Stimulated activated naive CD8-positive, alpha-beta T cell treated with anti-CD3 and anti-CD28 coated beads, Interleukin-15, Interleukin-2, amounts not matched to agents 100 ng/mL and 50 ng/mL, for 24 hours (primary cell): ENCODE measurements at regions not wholly inside any gene's neighbourhood (a gene's known extent, or its start where the extent isn't known, plus 50 kb on each side); places are given as distances from the start of the nearest gene placed in this dataset.
"Not testable (repeated sequence)": the region's sequence is repeated elsewhere in the genome, so short reads cannot be mapped to it uniquely, and the experiment has no call there.

Source experiments
- H3K27ac Mint-ChIP-seq: one replicate; pipeline ENCODE4 v1.8.0; 2021; ENCODE audit warnings: mild to moderate bottlenecking, mixed read lengths
- H3K27me3 Mint-ChIP-seq: one replicate; pipeline ENCODE4 v1.8.0; 2021; ENCODE audit warnings: mixed read lengths
- H3K36me3 Mint-ChIP-seq: one replicate; pipeline ENCODE4 v1.8.0; 2021; ENCODE audit warnings: low read depth, mixed read lengths
- H3K4me1 Mint-ChIP-seq: one replicate; pipeline ENCODE4 v1.8.0; 2021; ENCODE audit warnings: low read depth, mixed read lengths
- H3K4me3 Mint-ChIP-seq: one replicate; pipeline ENCODE4 v1.8.0; 2021; ENCODE audit warnings: mild to moderate bottlenecking, mixed read lengths
- H3K9me3 Mint-ChIP-seq: one replicate; pipeline ENCODE4 v1.8.0; 2021; ENCODE audit warnings: mixed read lengths

DNA sequence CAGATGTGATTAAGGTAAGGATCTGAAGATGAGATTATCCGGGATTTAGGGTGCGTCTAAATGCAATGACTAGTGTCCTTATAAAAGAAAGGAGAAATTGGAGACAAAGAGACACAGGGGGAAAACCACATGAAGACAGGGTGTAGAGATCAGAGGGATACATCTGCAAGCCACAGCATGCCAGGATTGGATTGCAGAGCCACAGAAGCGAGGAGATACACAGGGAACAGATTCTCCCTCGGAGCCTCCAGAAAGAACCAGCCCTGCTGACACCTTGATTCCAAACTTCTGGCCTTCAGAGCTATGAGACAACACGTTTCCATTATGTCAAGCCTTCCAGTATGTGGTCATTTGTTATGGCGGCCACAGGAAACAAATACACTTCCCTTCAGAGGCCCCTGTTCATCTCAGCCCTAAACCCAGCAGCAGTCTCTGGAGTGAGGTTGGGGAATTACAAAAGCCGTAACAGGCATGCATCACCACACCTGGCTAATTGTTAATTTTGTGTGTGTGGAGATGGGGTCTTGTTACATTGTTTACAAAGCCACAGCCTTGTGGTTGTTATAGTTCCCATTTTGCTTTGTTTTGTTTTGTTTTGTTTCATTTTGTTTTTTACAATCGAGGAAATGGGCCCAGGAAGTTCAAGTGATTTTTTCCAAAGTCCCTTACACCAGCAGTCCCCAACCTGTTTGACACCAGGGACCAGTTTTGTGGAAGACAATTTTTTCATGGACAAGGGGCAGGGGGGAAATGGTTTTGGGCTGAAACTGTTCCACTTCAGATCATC is 51.6 kb upstream of the LYRM9 start:
- Mint-ChIP-seq H3K27me3 (no peaks in the 10 kb centered on the region), H3K4me1 (peaks cover 2% of the 10 kb centered on the region), H3K9me3 (no peaks in the 10 kb centered on the region), H3K36me3 (no peaks in the 10 kb centered on the region), H3K4me3 (no peak overlapping the region), H3K27ac (no peak overlapping the region)

DNA sequence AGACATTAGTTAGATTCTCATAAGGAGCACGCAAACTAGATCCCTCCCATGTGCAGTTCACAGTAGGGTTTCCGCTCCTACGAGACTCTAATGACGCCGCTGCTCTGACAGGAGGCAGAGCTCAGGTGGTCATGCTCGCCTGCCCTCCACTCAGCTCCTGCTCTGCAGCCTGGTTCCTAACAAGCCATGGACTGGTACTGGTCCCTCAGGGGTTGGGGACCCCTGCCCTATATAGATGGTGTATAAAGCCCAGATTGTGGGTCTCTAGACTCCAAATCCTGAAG is 52.1 kb upstream of the LYRM9 start:
- no peaks in the 10 kb centered on the region for H3K4me1 Mint-ChIP-seq
- H3K4me3 Mint-ChIP-seq: no peak overlapping the region
- no peaks in the 10 kb centered on the region for H3K9me3 Mint-ChIP-seq
- H3K36me3 Mint-ChIP-seq: no peaks in the 10 kb centered on the region
- no peak overlapping the region for H3K27ac Mint-ChIP-seq
- no peaks in the 10 kb centered on the region for H3K27me3 Mint-ChIP-seq

DNA sequence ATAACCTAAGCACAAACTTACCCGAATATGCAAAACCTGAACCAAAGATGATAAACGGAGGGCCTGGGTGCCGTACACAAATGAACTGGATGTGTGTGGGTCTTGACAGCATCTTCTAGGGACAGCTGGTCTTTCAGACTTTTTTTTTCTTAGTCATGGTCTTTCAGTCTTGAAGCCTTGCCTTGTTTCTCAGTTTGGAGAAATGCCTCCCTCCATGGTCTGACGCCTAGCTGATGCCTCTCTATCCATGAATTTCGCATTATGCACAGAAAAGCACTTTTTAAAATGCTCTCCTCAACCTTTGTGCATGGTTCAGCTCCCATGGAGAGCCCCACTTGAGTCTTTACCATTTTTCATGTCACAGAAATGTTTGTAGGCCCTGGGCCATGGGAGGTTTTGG is 52.8 kb upstream of the LYRM9 start:
- Mint-ChIP-seq H3K4me3 (no peak overlapping the region), H3K36me3 (no peaks in the 10 kb centered on the region), H3K27ac (no peak overlapping the region)

DNA sequence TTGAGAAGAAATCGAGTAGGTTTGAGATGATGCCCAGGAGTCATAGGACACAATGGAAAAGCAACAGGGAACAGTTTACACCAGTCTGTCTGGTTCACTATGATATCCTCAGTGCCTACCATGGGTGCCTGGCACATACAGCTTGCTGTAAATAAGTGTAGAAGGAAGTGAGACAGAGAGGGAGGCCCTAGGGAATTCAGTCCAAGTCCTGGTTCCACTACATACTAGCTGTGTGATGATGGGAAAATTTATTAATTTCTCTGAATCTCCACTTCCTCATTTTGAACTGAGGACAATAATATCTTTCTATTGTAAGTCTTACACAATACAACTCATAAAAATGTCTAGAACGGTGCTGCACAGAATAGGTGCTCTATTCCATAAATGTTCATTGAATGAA is 53.3 kb upstream of the LYRM9 start:
- Mint-ChIP-seq H3K27me3 (peaks cover 4% of the 10 kb centered on the region), H3K36me3 (no peaks in the 10 kb centered on the region)

More for the DNA sequence above, 52.8 kb upstream of the LYRM9 start:
- Mint-ChIP-seq H3K27me3 (no peaks in the 10 kb centered on the region), H3K9me3 (no peaks in the 10 kb centered on the region), H3K4me1 (no peaks in the 10 kb centered on the region)

DNA sequence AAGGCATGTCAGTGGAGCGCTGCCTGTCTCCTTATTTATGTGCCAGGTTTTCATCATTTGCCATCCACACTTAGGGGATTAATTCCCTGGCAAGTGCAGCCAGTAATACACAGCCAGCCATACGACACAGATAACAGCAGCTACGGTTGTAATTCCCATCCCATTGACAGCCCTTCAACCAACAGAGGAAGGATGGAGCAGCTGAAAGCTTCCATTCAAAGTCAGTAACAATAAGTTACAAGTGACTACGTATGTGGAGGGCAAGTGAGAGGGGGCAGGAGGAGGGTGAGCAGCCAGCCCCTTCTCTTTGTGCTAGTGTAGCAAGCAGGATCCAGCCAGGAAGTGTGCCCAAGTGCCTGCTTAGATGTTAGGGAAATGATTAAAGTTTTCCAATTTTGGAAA is 53.8 kb upstream of the LYRM9 start:
- peaks cover 5% of the 10 kb centered on the region for H3K27me3 Mint-ChIP-seq
- no peak overlapping the region for H3K4me3 Mint-ChIP-seq
- H3K36me3 Mint-ChIP-seq: no peaks in the 10 kb centered on the region
- H3K27ac Mint-ChIP-seq: no peak overlapping the region
- no peaks in the 10 kb centered on the region for H3K4me1 Mint-ChIP-seq
- no peaks in the 10 kb centered on the region for H3K9me3 Mint-ChIP-seq

More for the DNA sequence above, 53.3 kb upstream of the LYRM9 start:
- Mint-ChIP-seq H3K27ac (no peak overlapping the region), H3K4me1 (no peaks in the 10 kb centered on the region), H3K4me3 (no peak overlapping the region), H3K9me3 (no peaks in the 10 kb centered on the region)

DNA sequence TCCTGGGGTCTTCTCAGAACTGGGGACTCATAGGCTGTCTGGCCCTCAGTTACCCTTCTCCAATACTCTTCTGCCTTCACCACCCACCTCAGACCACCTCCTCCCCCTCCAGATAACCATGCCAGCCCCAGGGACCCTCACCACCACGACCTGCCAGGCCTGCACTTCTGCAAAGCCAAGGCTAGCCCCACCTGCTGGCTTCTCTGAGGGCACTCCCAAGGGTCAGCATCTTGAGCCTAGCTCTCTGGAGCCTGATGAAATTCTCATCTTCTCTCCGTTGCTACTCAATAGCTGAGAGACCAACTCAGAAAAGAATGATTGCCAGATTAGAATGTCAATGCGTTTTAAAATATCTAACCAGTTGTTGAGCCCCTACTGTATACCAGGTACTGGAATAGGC is 56.1 kb upstream of the LYRM9 start:
- Mint-ChIP-seq H3K36me3 (no peaks in the 10 kb centered on the region), H3K27me3 (peaks cover 8% of the 10 kb centered on the region), H3K4me3 (no peak overlapping the region), H3K27ac (no peak overlapping the region), H3K9me3 (no peaks in the 10 kb centered on the region), H3K4me1 (no peaks in the 10 kb centered on the region)

DNA sequence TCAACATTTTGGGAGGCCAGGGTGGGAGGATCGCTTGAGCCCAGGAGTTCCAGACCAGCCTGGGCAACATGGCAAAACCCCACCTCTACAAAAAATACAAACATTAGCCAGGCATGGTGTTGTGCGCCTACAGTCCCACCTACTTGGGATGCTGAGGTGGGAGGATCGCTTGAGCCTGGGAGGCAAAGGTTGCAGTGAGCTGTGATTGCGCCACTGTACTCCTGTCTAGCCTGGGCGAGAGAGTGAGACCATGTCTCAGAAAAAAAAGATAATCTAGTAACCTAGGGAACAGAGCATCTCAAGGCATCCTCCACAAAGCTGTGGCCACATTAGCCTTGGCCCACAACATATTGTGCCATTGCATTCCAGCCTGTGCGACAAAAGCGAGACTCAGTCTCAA is 57.1 kb upstream of the LYRM9 start:
- not testable (repeated sequence) for H3K9me3 Mint-ChIP-seq, H3K4me1 Mint-ChIP-seq, H3K4me3 Mint-ChIP-seq, H3K36me3 Mint-ChIP-seq, H3K27ac Mint-ChIP-seq, H3K27me3 Mint-ChIP-seq

DNA sequence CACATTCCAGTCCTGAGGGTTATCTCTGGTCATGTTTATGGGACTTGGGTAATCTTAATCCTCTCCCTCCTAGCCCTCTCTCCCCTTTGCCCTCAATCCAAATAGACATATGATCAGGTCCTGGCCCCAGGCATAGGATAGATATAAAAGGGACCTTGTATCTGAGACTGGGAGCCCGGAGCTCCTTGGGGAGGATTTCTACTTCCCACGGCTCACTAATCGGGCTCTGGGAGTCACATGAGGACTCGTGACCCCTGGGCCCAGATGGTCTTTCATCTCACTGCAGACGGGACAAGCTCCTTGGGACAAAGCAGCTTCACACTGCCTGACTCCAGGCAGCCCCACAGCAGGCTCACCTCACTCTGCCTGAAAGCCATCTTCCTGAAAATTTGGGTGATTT is 57.8 kb upstream of the LYRM9 start:
- Mint-ChIP-seq H3K27me3 (peaks cover 8% of the 10 kb centered on the region), H3K4me3 (no peak overlapping the region), H3K9me3 (no peaks in the 10 kb centered on the region), H3K27ac (no peak overlapping the region), H3K4me1 (no peaks in the 10 kb centered on the region), H3K36me3 (no peaks in the 10 kb centered on the region)

DNA sequence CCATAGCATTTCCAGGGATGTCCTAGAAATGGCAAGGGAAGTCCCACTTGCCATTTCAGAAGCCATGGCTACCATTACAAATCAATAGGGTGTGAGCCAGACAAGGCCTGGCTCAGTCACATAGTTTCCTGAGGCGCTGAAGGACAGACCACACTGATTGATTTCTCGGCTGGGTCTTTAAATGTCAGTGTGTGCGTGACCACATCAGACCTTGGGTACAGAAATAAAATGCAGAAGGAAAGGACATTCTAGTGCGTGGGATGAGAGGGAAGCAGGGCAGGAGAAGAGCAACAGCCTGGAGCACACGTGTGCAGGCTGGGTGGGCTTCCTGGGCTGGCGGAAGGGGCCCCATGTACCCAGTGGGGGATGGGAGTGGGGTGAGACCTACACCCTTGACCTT is 58.7 kb upstream of the LYRM9 start:
- no peaks in the 10 kb centered on the region for H3K4me1 Mint-ChIP-seq
- H3K27ac Mint-ChIP-seq: no peak overlapping the region
- no peaks in the 10 kb centered on the region for H3K9me3 Mint-ChIP-seq
- no peak overlapping the region for H3K4me3 Mint-ChIP-seq
- peaks cover 8% of the 10 kb centered on the region for H3K27me3 Mint-ChIP-seq
- H3K36me3 Mint-ChIP-seq: no peaks in the 10 kb centered on the region

DNA sequence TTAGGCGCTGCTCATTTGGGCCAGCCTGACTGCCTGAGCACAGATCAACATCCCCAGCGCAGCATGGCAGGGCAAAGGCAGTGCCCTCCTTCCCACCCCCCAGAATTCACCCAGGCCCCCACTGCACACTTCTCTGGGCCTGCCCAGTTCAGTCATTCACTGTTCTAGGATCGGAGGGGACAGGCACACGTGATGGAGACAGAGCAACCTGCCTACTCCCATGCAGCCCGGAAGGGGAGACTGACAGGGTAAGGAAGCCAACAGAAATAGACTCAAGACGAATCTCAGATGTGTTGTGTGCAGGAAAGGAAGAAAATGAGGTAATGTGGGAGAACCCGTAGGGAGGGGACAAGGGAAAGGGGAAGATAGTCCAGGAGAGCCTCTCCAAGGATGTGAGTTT is 59.2 kb upstream of the LYRM9 start:
- H3K9me3 Mint-ChIP-seq: no peaks in the 10 kb centered on the region
- H3K27ac Mint-ChIP-seq: no peak overlapping the region
- H3K4me1 Mint-ChIP-seq: no peaks in the 10 kb centered on the region
- no peak overlapping the region for H3K4me3 Mint-ChIP-seq
- peaks cover 8% of the 10 kb centered on the region for H3K27me3 Mint-ChIP-seq
- H3K36me3 Mint-ChIP-seq: no peaks in the 10 kb centered on the region

DNA sequence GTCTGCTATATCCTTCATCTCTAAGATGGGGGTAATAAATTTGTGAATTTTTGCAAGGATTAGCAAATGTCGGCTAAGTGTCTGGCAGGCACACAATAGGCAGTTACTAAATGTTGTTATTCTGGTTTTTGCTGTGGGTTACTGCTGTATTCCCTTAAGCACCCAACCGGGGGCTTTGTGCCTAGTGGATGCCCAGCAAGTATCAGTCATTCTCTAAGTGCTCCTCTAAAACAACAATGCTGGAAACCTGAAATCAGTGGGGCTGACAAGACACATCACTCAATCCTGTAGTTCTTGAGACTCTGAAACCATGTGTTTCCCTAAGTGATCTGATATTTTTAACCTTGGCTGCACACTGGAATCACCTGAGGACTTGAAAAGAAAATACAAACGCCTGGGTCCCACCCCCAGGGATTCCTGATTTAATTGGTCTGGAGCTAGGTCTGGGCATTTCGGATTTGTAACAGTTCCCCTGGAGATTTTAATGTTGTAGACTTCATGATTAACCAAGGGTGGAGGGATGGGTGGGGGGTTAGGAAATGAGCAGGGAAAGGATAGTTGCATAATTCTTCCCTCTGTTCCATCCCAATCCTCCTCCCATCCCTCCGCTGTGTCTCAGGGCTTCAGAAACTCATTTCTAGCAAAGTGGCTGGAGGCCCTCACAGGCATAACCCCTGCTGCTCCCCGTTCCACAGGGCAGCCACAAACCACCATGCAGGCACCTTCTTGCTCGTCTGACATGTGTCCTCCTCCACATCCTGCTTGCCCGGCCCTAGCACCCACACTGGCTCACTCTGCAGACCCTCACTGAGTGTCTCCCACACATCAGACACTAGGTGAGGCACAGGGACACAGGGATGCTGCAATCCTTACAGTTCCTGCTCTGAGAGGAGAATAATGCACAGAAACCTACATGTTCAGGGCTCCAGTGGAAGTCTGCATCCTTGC is 61.7 kb upstream of the LYRM9 start:
- no peak overlapping the region for H3K27ac Mint-ChIP-seq
- H3K4me3 Mint-ChIP-seq: no peak overlapping the region
- no peaks in the 10 kb centered on the region for H3K4me1 Mint-ChIP-seq
- H3K9me3 Mint-ChIP-seq: no peaks in the 10 kb centered on the region
- H3K36me3 Mint-ChIP-seq: no peaks in the 10 kb centered on the region
- H3K27me3 Mint-ChIP-seq: peaks cover 8% of the 10 kb centered on the region

DNA sequence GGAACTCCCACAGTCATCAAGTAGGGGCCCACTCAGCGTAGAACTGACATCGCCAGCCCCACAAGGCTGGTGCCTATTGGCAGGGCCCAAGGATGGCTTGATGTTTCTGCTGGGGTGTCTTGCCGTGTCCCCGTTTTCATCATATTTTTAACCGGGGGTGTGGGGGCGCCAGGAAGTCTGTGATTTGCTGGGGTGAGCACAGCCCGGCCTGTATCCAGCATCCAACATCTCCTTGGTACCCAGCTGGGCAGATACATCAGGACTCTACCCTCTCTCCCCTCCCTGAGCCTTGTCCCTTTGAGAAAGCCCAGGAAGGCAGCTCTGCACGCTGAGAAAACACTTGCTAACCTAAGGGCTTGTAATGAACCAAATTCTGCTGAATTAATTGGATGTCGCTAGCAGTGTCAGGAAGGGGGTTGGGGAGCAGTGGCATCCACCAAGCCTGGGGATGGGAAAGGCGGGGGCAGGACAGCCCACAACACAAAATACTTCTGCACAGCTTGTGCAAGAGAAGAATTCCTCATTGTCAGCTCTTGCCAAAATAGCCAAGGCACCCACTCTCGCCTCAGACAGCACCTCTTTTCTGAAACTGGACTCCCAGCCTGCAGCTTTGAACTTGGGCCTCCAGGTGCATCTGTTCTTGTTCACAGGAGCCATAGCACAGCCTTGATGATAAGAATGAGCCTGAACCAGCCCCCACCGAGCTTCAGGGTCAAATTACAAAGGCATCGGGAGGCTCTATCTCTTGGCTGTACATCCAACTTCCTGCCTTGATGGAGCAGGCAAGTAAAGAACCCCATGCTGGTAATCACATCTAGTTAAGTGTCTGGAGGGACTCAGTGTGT is 63.7 kb upstream of the LYRM9 start:
- H3K27ac Mint-ChIP-seq: no peak overlapping the region
- no peak overlapping the region for H3K4me3 Mint-ChIP-seq
- no peaks in the 10 kb centered on the region for H3K9me3 Mint-ChIP-seq
- H3K27me3 Mint-ChIP-seq: peaks cover 3% of the 10 kb centered on the region
- H3K4me1 Mint-ChIP-seq: no peaks in the 10 kb centered on the region
- no peaks in the 10 kb centered on the region for H3K36me3 Mint-ChIP-seq

DNA sequence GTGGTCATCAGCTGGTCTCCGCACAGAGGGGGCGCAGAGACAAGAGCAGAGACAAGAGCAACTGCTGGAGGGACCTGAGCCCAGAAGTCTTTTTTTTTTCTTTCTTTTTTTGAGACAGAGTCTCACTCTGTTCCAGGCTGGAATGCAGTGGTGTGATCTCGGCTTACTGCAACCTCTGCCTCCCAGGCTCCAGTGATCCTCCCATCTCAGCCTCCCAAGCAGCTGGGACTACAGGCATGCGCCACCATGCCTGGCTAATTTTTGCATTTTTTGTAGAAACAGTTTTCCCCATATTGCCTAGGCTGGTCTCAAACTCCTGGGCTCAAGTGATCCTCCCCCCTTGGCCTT is 64.3 kb upstream of the LYRM9 start:
- H3K27ac Mint-ChIP-seq, H3K4me3 Mint-ChIP-seq, H3K9me3 Mint-ChIP-seq, H3K36me3 Mint-ChIP-seq, H3K4me1 Mint-ChIP-seq, H3K27me3 Mint-ChIP-seq: not testable (repeated sequence)

DNA sequence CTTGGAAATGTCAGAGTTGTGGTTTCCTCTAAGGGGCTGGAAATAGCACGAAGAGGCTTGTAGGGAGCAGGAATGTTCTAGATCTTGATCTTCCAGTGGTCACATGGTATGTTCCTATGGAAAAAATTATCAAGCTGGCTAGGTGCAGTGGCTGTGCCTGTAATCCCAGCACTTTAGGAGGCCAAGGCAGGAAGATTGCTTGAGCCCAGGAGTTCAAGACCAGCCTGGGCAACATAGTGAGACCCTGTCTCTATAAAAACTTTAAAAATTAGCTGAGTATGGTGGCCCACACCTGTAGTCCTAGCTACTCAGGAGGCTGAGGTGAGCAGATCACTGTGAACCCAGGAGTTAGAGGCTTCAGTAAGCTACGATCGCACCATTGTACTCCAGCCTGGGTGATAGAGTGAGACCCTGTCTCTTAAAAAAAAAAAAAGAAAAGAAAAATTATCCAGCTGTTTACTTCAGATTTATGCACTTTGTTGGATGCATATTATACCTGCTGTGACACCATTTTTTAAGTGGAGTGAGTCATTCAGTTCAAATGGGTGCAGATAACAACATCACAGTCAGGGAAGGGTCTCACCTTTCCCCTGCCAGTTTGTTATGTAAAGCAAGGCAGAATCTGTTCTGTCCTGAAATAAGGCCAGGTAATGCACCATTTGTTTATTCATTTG is 65.7 kb upstream of the LYRM9 start:
- Mint-ChIP-seq H3K4me1 (no peaks in the 10 kb centered on the region), H3K36me3 (no peaks in the 10 kb centered on the region), H3K4me3 (no peak overlapping the region), H3K9me3 (no peaks in the 10 kb centered on the region), H3K27me3 (no peaks in the 10 kb centered on the region), H3K27ac (no peak overlapping the region)

DNA sequence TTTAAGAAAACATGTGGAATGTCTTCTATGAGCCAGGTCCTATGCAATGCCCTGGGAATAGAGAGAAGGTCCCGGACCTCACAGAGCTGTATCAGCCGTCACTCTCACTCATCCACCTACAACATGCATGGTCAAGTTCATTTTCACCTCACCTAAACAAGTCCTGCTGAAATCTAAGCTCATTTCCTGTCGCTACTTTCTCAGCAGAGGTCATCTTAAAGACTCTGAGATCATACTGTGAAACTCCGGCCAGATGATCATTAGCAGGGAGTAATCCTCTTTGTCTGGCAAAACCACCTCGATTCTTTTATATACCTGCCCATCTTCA is 66.2 kb upstream of the LYRM9 start:
- no peaks in the 10 kb centered on the region for H3K27me3 Mint-ChIP-seq
- no peak overlapping the region for H3K27ac Mint-ChIP-seq
- no peaks in the 10 kb centered on the region for H3K36me3 Mint-ChIP-seq
- H3K4me1 Mint-ChIP-seq: no peaks in the 10 kb centered on the region
- H3K9me3 Mint-ChIP-seq: no peaks in the 10 kb centered on the region
- no peak overlapping the region for H3K4me3 Mint-ChIP-seq
